Skeletal muscle satellite cell (primary cell): ENCODE measurements at regions not wholly inside any gene's neighbourhood (a gene's known extent, or its start where the extent isn't known, plus 50 kb on each side); places are given as distances from the start of the nearest gene placed in this dataset.

Experiments used
- H3K27me3 ChIP-seq: 2 replicates; pipeline ENCODE4 v1.7.0; 2013; ENCODE audit warnings: low read length; ENCODE audit not compliant: control insufficient read depth, insufficient read depth
- H3K36me3 ChIP-seq: 2 replicates; pipeline ENCODE4 v1.7.0; 2013; ENCODE audit warnings: mild to moderate bottlenecking, control low read depth, low read length; ENCODE audit not compliant: insufficient read depth
- H3K4me1 ChIP-seq: 2 replicates; pipeline ENCODE4 v1.7.0; 2013; ENCODE audit warnings: low read length; ENCODE audit not compliant: control insufficient read depth, insufficient read depth
- H3K4me2 ChIP-seq: 2 replicates; pipeline ENCODE4 v1.7.0; 2013; ENCODE audit warnings: mild to moderate bottlenecking, low read length
- H3K4me3 ChIP-seq: 2 replicates; pipeline ENCODE4 v1.7.0; 2013; ENCODE audit warnings: low read length
- H3K9ac ChIP-seq: 2 replicates; pipeline ENCODE4 v1.7.0; 2013; ENCODE audit warnings: mild to moderate bottlenecking, low read depth, low read length, moderate library complexity
- H3K9me3 ChIP-seq: replicated peaks from 2 replicates; pipeline ENCODE4 v1.7.0; 2013; ENCODE audit warnings: mild to moderate bottlenecking, control low read depth, low read length

- Histone ChIP-seq H3K27me3 (no peaks in the 10 kb centered on the region), H3K36me3 (no peaks in the 10 kb centered on the region), H3K9me3 (no peaks in the 10 kb centered on the region), H3K4me3 (no peak overlapping the region), H3K9ac (no peak overlapping the region), H3K4me1 (peaks cover 6% of the 10 kb centered on the region), H3K4me2 (no peak overlapping the region)
Observed at GRCh38 chr2:41068740-41069139, 616.9 kb upstream of the SLC8A1 start.

GRCh38 chr2:41078341-41078740, 626.5 kb upstream of the SLC8A1 start:
- Histone ChIP-seq H3K4me1 (no peaks in the 10 kb centered on the region), H3K4me3 (no peak overlapping the region), H3K9me3 (no peaks in the 10 kb centered on the region), H3K27me3 (no peaks in the 10 kb centered on the region), H3K9ac (no peak overlapping the region), H3K36me3 (no peaks in the 10 kb centered on the region), H3K4me2 (no peak overlapping the region)

- H3K4me1 ChIP-seq: no peaks in the 10 kb centered on the region
- no peak overlapping the region for H3K4me3 ChIP-seq
- no peaks in the 10 kb centered on the region for H3K36me3 ChIP-seq
- H3K9me3 ChIP-seq: no peaks in the 10 kb centered on the region
- H3K4me2 ChIP-seq: no peak overlapping the region
- no peaks in the 10 kb centered on the region for H3K27me3 ChIP-seq
- no peak overlapping the region for H3K9ac ChIP-seq
Observed at GRCh38 chr2:41079011-41079410, 627.1 kb upstream of the SLC8A1 start.

- H3K9me3 ChIP-seq: no peaks in the 10 kb centered on the region
- no peak overlapping the region for H3K9ac ChIP-seq
- H3K4me2 ChIP-seq: no peak overlapping the region
Observed at GRCh38 chr2:41084321-41084720, 632.4 kb upstream of the SLC8A1 start.

GRCh38 chr2:41087946-41088345, 636.1 kb upstream of the SLC8A1 start:
- no peak overlapping the region for H3K9ac ChIP-seq
- H3K4me3 ChIP-seq: no peak overlapping the region
- no peaks in the 10 kb centered on the region for H3K9me3 ChIP-seq
- no peaks in the 10 kb centered on the region for H3K36me3 ChIP-seq
- H3K4me2 ChIP-seq: no peak overlapping the region
- H3K4me1 ChIP-seq: no peaks in the 10 kb centered on the region
- no peaks in the 10 kb centered on the region for H3K27me3 ChIP-seq

More at GRCh38 chr2:41084321-41084720, 632.4 kb upstream of the SLC8A1 start:
- no peaks in the 10 kb centered on the region for H3K4me1 ChIP-seq
- no peak overlapping the region for H3K4me3 ChIP-seq
- H3K27me3 ChIP-seq: no peaks in the 10 kb centered on the region
- H3K36me3 ChIP-seq: no peaks in the 10 kb centered on the region

- H3K9ac ChIP-seq: no peak overlapping the region
- no peak overlapping the region for H3K4me2 ChIP-seq
- H3K9me3 ChIP-seq: no peaks in the 10 kb centered on the region
- no peaks in the 10 kb centered on the region for H3K4me1 ChIP-seq
- H3K36me3 ChIP-seq: no peaks in the 10 kb centered on the region
- H3K4me3 ChIP-seq: no peak overlapping the region
- no peaks in the 10 kb centered on the region for H3K27me3 ChIP-seq
Observed at GRCh38 chr2:41101281-41101680, 649.4 kb upstream of the SLC8A1 start.

GRCh38 chr2:41109744-41110143, 657.9 kb upstream of the SLC8A1 start:
- no peaks in the 10 kb centered on the region for H3K9me3 ChIP-seq
- no peaks in the 10 kb centered on the region for H3K27me3 ChIP-seq
- H3K36me3 ChIP-seq: no peaks in the 10 kb centered on the region
- no peak overlapping the region for H3K4me3 ChIP-seq
- H3K9ac ChIP-seq: no peak overlapping the region
- no peaks in the 10 kb centered on the region for H3K4me1 ChIP-seq
- H3K4me2 ChIP-seq: no peak overlapping the region

- Histone ChIP-seq H3K4me3 (no peak overlapping the region), H3K27me3 (no peaks in the 10 kb centered on the region), H3K9ac (no peak overlapping the region), H3K4me2 (no peak overlapping the region), H3K36me3 (no peaks in the 10 kb centered on the region), H3K4me1 (peaks cover 7% of the 10 kb centered on the region), H3K9me3 (no peaks in the 10 kb centered on the region)
Observed at GRCh38 chr2:41111836-41112627, 660.1 kb upstream of the SLC8A1 start.

- H3K4me3 ChIP-seq: no peak overlapping the region
- H3K9me3 ChIP-seq: no peaks in the 10 kb centered on the region
- peaks cover 7% of the 10 kb centered on the region for H3K4me1 ChIP-seq
- no peaks in the 10 kb centered on the region for H3K36me3 ChIP-seq
- no peaks in the 10 kb centered on the region for H3K27me3 ChIP-seq
- no peak overlapping the region for H3K4me2 ChIP-seq
- no peak overlapping the region for H3K9ac ChIP-seq
Observed at GRCh38 chr2:41116106-41116797, 664.4 kb upstream of the SLC8A1 start.

GRCh38 chr2:41119489-41119888, 667.6 kb upstream of the SLC8A1 start:
- Histone ChIP-seq H3K4me2 (no peak overlapping the region), H3K4me3 (no peak overlapping the region), H3K27me3 (no peaks in the 10 kb centered on the region), H3K9ac (no peak overlapping the region), H3K4me1 (peaks cover 7% of the 10 kb centered on the region), H3K36me3 (no peaks in the 10 kb centered on the region), H3K9me3 (no peaks in the 10 kb centered on the region)

- Histone ChIP-seq H3K4me3 (no peak overlapping the region), H3K27me3 (no peaks in the 10 kb centered on the region), H3K4me2 (no peak overlapping the region), H3K9me3 (no peaks in the 10 kb centered on the region), H3K4me1 (no peaks in the 10 kb centered on the region), H3K9ac (no peak overlapping the region), H3K36me3 (no peaks in the 10 kb centered on the region)
Observed at GRCh38 chr2:41123341-41123740, 671.5 kb upstream of the SLC8A1 start.

- no peak overlapping the region for H3K9ac ChIP-seq
- no peaks in the 10 kb centered on the region for H3K36me3 ChIP-seq
- H3K4me2 ChIP-seq: no peak overlapping the region
- no peaks in the 10 kb centered on the region for H3K27me3 ChIP-seq
- no peaks in the 10 kb centered on the region for H3K9me3 ChIP-seq
- no peak overlapping the region for H3K4me3 ChIP-seq
- no peaks in the 10 kb centered on the region for H3K4me1 ChIP-seq
Observed at GRCh38 chr2:41127351-41127750, 675.5 kb upstream of the SLC8A1 start.
